ENCODE measurements at regions not wholly inside any gene's neighbourhood (a gene's known extent, or its start where the extent isn't known, plus 50 kb on each side); places are given as distances from the start of the nearest gene placed in this dataset.
A peak's percentile ranks its signal among the peaks of the same experiment; 100 is the strongest.

DNA sequence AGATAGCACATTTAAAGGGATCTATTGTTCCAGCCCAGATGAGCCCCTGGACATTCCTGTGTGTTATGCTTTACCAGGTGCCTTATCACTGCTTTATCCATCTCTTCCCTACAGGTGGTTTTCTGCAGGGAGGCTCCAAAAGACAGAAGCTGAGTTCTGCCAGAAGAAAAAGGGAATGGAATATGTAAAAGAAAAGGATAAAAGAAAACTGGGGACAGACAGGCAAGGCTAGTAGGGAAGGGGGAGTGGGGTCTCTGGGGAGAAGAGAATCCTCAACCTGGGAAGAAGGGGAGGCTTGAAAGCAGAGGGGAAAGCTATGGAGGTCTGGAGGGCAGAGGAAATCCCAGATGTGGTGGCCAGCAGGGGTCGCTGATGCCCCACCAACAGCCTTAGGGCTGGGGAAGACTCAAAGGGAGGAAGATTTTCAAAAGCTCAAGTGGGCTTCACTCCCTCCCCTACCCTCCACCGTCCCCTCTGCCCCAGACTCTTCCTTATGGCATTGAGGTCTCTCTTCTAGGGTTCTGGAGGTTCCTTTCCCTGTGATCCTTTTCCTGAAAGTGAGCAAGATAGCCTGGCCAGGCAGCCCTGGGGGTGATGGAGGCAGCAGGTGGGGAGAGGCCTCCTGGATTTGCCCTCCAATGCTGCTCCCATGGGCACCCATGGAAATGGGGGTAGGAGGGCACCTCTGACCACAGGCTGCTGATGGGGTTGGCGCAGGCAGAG, 178.1 kb upstream of the PKDCC start:
- TF ChIP-seq, protein P1, sequence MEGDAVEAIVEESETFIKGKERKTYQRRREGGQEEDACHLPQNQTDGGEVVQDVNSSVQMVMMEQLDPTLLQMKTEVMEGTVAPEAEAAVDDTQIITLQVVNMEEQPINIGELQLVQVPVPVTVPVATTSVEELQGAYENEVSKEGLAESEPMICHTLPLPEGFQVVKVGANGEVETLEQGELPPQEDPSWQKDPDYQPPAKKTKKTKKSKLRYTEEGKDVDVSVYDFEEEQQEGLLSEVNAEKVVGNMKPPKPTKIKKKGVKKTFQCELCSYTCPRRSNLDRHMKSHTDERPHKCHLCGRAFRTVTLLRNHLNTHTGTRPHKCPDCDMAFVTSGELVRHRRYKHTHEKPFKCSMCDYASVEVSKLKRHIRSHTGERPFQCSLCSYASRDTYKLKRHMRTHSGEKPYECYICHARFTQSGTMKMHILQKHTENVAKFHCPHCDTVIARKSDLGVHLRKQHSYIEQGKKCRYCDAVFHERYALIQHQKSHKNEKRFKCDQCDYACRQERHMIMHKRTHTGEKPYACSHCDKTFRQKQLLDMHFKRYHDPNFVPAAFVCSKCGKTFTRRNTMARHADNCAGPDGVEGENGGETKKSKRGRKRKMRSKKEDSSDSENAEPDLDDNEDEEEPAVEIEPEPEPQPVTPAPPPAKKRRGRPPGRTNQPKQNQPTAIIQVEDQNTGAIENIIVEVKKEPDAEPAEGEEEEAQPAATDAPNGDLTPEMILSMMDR (IDR thresholded peaks at IDR 0.05) = peak; percentile 88 to 92 (median 90)
- no peak for TF ChIP-seq POLR2A (IDR thresholded peaks at IDR 0.05)
